T-helper 9 cell (primary cell): ENCODE measurements at regions not wholly inside any gene's neighbourhood (a gene's known extent, or its start where the extent isn't known, plus 50 kb on each side); places are given as distances from the start of the nearest gene placed in this dataset.

Experiments
- DNase-seq: peaks from one replicate; pipeline ENCODE4 v3.0.0-alpha.2; 2020

DNA sequence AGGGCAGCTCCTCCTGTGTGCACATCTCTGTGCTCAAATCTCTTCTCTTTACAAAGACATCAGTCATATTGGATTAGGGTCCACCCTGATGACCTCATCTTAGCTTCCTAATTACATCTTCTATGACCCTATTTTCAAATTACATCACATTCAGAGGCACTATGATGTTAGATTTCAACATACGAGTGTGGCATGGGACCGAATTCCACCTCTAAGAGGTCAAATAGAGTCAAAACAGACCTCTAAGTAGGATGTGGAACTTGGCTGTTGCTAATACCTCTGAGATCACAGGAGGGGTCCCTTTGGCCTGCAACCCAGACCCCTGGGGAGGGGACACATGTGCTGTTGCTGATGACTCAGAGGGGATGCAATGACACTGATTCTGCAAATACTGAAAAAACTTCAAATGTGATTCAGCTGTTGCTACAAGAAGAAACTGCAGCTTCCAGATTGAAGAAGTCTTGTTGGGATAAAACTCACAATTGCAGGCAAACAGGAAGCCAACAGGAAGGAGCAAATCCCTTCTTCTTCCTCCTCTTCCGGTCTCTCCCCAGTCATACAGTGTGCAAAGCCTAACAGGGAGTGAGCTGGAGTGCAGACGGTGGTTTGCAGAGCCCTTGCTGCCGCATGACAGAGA lies 216.2 kb downstream of the MYLK4 start:
- DNase-seq, result no peak

DNA sequence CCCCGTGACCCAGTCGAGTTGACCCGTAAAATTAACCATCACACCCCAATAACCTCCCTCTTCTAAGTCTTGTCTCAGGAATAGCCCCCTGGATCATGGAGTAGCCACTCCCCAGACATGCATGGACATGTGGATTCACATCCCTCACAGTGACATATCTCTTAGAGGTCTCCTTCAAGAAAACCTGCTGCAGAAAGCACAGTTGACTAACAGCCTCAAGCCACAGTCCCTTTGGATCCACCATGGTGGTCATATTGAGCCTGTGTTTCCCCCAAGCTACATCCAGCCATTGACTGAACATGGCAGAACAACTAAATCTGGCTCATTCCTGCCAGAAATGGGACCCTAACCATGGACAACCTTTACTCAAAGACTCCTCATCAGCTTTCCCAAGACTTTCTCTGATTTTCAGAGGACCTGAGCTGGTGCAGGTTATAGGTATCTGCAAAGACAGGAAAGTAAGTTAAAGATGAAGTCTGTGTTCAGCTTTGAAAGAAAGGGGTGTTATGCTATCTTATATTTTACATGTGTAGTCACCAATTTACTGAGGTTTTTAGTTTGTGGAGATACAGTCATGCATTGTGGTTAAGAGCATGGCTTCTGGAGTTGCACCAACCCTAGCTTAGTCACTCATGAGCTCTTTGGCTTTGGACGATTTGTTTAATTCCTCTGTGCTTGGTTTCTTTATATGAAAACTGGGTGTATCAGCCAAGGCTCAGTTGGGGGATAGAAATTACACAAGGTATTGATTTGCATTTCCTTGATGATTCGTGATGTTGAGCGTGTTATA lies 219.1 kb downstream of the MYLK4 start:
- no peak for DNase-seq

- DNase-seq, result no peak
These were observed 221.5 kb downstream of the MYLK4 start for GRCh38 chr6:2529211-2529719.

DNA sequence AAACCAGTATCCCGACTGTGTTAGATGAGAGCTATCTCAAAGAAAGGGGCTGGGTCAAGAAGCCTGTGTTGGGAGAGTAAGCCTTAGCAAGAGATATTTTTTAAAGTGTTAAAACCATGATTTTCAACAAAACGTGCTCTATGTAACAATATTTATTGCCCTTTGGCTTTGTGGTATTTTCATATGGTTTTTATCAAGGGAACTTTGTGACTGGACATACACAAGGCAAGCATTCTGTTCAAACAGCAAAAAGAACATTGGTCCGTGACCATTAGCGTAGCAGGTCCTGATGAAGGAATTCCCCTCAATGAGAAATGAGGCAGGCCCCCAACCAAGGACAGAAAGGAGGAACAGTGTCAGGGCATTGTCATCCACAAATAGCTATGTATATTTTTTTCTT lies 222.6 kb downstream of the MYLK4 start:
- DNase-seq, result no peak

DNA sequence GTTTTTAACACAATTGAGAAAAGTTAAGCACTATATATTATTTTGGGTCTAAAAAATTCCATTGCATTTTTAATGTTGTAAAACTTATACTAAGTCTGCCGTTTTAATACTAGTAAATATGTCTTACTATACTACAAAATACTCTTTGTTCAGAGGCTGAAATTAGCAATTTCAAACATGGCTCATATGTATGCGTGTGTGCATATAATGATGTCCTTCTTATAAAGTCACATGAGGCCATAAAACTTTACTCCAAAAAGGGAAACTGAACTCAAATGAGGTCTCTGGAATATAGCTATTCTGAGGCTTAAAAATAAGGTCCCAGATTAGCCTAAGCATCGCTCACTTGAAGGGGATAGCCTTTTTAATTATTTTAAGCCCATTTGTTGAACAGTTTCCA lies 224.0 kb downstream of the MYLK4 start:
- DNase-seq, result no peak

- no peak for DNase-seq
These were observed 226.6 kb downstream of the MYLK4 start for GRCh38 chr6:2524090-2524489.

DNA sequence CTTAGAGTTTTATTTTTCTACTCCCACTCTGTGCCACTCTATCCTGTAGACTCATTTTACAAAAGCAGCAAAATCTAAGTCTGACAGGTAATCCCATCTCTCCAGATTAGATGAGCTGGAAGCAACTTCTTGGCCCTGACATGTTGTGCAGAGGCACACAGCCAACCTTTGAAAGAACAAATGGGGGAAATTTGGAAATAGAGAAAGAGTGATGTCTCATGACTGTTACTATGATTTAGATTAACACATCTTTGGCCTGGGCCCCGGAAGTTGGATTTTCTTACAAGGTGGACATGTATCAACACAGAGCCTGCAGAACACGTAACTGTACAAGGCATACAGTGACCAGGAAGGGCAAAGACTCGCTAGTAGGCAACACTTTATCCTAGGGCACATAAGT lies 227.7 kb downstream of the MYLK4 start:
- no peak for DNase-seq

GRCh38 chr6:2522521-2522920 lies 228.2 kb downstream of the MYLK4 start:
- DNase-seq, result no peak

GRCh38 chr6:2517855-2518473 lies 232.8 kb downstream of the MYLK4 start:
- no peak for DNase-seq

DNA sequence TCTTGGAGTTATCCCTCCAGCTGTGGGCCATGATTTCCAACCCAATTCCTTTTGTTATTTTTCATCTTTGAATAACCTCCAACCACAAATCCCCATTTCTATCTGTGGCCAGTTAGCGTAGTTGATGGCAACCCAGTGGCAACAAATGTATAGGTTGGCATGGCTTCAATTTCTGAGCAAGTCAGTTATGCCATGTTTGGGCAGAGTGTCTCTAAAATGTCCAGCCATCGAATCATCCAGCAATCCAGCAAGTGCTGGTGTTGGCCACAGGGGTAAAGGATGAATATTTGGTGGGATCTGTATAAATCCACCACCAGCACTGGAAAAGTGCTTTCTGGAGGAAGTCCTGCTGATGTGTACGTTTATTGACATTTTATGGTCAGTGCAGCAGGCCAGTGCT lies 233.3 kb downstream of the MYLK4 start:
- DNase-seq, result no peak

- DNase-seq, result no peak
These were observed 234.7 kb downstream of the MYLK4 start for GRCh38 chr6:2516059-2516458.

GRCh38 chr6:2514965-2515543 lies 235.7 kb downstream of the MYLK4 start:
- DNase-seq, result no peak

DNA sequence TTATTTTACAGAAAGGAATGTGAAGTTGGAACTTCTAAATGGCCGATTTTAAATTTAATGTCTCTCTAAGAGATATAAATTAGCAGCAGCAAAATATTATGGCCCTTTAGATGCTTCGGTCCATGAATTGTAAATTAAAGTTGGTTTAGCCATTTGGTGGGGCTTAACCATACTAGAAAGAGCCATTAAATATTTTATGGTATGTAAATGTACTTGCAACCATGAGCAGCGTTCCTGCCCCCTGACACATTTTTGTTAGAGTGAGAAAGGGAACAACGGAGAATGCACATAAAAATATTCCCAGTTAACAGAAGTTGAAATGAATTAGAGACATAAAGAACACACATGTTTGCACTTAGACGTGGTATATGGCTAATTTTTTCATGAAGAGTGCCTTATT lies 237.9 kb downstream of the MYLK4 start:
- DNase-seq, result no peak

- no peak for DNase-seq
These were observed 240.4 kb downstream of the MYLK4 start for GRCh38 chr6:2510316-2510715.

DNA sequence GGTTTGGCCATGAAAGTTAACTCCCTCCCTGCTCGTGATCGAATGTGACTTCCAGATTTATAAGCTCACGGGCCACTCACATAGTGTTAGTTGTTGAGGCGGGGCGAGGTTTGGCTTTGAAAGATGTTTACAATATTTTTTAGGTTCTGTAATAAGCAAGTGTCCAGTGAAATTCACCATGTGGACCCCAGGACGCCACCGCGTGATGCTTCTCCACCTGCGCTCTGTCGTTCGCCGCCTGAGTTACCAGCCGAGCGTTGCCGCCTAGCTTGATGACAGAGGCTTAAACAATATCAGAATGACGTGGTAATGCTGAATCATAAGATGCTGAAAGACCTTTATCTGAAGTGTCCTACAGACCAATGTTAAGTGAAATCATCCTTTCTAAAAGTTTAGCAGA lies 241.0 kb downstream of the MYLK4 start:
- no peak for DNase-seq

GRCh38 chr6:2508071-2508470 lies 242.7 kb downstream of the MYLK4 start:
- DNase-seq, result no peak

GRCh38 chr6:2507521-2508037 lies 243.1 kb downstream of the MYLK4 start:
- DNase-seq, result no peak

DNA sequence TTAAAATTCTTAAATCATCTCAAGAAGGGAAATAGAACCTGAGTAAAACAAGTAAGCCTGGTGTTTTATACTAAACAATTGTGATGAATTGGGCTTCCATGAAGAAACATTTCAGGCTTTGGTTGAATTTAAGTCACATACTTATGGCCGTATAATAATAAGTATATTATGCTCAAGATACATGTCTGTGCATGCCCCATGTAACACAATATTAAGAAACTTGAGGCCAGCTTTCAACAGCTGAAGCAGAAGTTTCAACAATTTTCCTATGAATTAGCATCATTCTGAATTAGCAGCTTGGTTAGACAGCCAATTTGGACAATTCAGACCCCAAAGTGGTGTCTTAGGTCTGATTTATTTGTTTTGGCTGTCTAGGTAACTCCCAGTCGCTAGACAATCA lies 243.7 kb downstream of the MYLK4 start:
- no peak for DNase-seq

DNA sequence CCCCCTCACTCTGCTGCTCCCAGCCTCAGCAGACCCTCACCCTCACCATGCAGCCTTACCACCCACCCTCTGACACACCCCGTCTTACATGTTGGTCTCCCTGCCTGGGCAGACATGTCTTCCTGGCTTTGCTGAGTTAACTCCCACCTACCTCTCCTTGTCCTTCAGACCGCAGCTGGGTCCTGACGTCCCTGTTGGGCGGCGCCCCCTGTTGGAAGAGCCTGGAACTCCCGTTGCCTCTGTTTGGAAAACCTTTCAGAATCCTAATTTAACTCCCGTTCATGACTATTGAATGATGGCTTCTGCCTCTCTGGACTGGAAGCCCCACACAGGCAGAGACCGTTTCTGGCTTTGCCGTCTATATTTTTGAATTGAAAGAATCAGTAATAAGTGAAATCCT lies 245.1 kb downstream of the MYLK4 start:
- no peak for DNase-seq

GRCh38 chr6:2504495-2505064 lies 246.1 kb downstream of the MYLK4 start:
- no peak for DNase-seq

GRCh38 chr6:2503816-2504494 lies 246.8 kb downstream of the MYLK4 start:
- DNase-seq, result no peak

- no peak for DNase-seq
These were observed 247.6 kb downstream of the MYLK4 start for GRCh38 chr6:2502998-2503674.
